ENCODE measurements at regions not wholly inside any gene's neighbourhood (a gene's known extent, or its start where the extent isn't known, plus 50 kb on each side); places are given as distances from the start of the nearest gene placed in this dataset.
"Not testable (repeated sequence)": the region's sequence is repeated elsewhere in the genome, so short reads cannot be mapped to it uniquely, and the experiment has no call there.

GRCh38 chr10:34878651-34879050, 63.6 kb upstream of the PARD3 start:
- intact Hi-C loops (cut with DNase I); DNase-seq (ENCODE audit: low spot score): not testable (repeated sequence)

- peak; percentile 45 for DNase-seq (ENCODE audit: low spot score)
- intact Hi-C loops (cut with DNase I), result no loop called here
These were observed 60.0 kb upstream of the PARD3 start for GRCh38 chr10:34875061-34875460.

- intact Hi-C loops (cut with DNase I), result no loop called here
- DNase-seq (ENCODE audit: low spot score), result peak; percentile 8
These were observed 57.7 kb upstream of the PARD3 start for GRCh38 chr10:34872820-34873219.

GRCh38 chr10:34869135-34869836, 54.2 kb upstream of the PARD3 start:
- no peak for DNase-seq (ENCODE audit: low spot score)
- intact Hi-C loops (cut with DNase I), result no loop called here

GRCh38 chr10:34868589-34868988, 53.5 kb upstream of the PARD3 start:
- DNase-seq (ENCODE audit: low spot score), result no peak
- intact Hi-C loops (cut with DNase I), result no loop called here

GRCh38 chr10:34866848-34867247, 51.8 kb upstream of the PARD3 start:
- intact Hi-C loops (cut with DNase I), result no loop called here

More at GRCh38 chr10:34866848-34867247, 51.8 kb upstream of the PARD3 start:
- peak; percentile 55 for DNase-seq (ENCODE audit: low spot score)
